T-helper 17 cell (primary cell): ENCODE measurements at regions not wholly inside any gene's neighbourhood (a gene's known extent, or its start where the extent isn't known, plus 50 kb on each side); places are given as distances from the start of the nearest gene placed in this dataset.
"Not testable (repeated sequence)": the region's sequence is repeated elsewhere in the genome, so short reads cannot be mapped to it uniquely, and the experiment has no call there.

Experiments
- ATAC-seq: fragments of 150-1000 bp; cut with Tn5 transposase; 2 replicates; pipeline ENCODE4 v1.10.0; 2021; ENCODE audit warnings: mild to moderate bottlenecking, moderate library complexity
- DNase-seq, 3 donors: peaks; one replicate each; pipeline versions ENCODE4 v3.0.0 to v3.0.0-alpha.2; 2020 to 2021
- H3K9me3 ChIP-seq: one replicate; pipeline ENCODE4 v1.7.0; 2013; ENCODE audit warnings: low read length, mild to moderate bottlenecking; ENCODE audit not compliant: control insufficient read depth, poor library complexity, severe bottlenecking
- H3K27ac Mint-ChIP-seq: one replicate; pipeline ENCODE4 v1.8.0; 2022; ENCODE audit warnings: mild to moderate bottlenecking, moderate library complexity, mixed read lengths
- H3K27me3 Mint-ChIP-seq: one replicate; pipeline ENCODE4 v1.8.0; 2022; ENCODE audit warnings: mixed read lengths
- H3K36me3 Mint-ChIP-seq: one replicate; pipeline ENCODE4 v1.8.0; 2022; ENCODE audit warnings: low read depth, mixed read lengths
- H3K4me1 Mint-ChIP-seq: one replicate; pipeline ENCODE4 v1.8.0; 2022; ENCODE audit warnings: mild to moderate bottlenecking, mixed read lengths
- H3K4me3 Mint-ChIP-seq: one replicate; pipeline ENCODE4 v1.8.0; 2022; ENCODE audit warnings: mild to moderate bottlenecking, moderate library complexity, mixed read lengths

- no peaks in the 10 kb centered on the region for H3K9me3 ChIP-seq
- no peaks in the 10 kb centered on the region for H3K36me3 Mint-ChIP-seq
- DNase-seq (no peak), ATAC-seq (no peak)
- H3K4me3 Mint-ChIP-seq, result no peak overlapping the region
- H3K27ac Mint-ChIP-seq, result no peak overlapping the region
- peaks cover 6% of the 10 kb centered on the region for H3K4me1 Mint-ChIP-seq
- peaks cover 51% of the 10 kb centered on the region for H3K27me3 Mint-ChIP-seq
These were observed 137.2 kb upstream of the WDR1 start for GRCh38 chr4:10253765-10254164.

GRCh38 chr4:10245751-10246150, 129.2 kb upstream of the WDR1 start:
- H3K9me3 ChIP-seq, result no peaks in the 10 kb centered on the region
- Mint-ChIP-seq H3K4me1 (peaks cover 3% of the 10 kb centered on the region), H3K27ac (no peak overlapping the region), H3K4me3 (no peak overlapping the region), H3K36me3 (no peaks in the 10 kb centered on the region), H3K27me3 (peaks cover 16% of the 10 kb centered on the region)
- no peak for DNase-seq
- no peak for ATAC-seq

- no peaks in the 10 kb centered on the region for H3K4me1 Mint-ChIP-seq
- H3K36me3 Mint-ChIP-seq, result no peaks in the 10 kb centered on the region
- H3K27me3 Mint-ChIP-seq, result peaks cover 9% of the 10 kb centered on the region
- no peak overlapping the region for H3K27ac Mint-ChIP-seq
- ATAC-seq, result no peak
- no peak overlapping the region for H3K4me3 Mint-ChIP-seq
- no peaks in the 10 kb centered on the region for H3K9me3 ChIP-seq
- no peak for DNase-seq
These were observed 127.3 kb upstream of the WDR1 start for GRCh38 chr4:10243856-10244255.

- no peak for ATAC-seq
- H3K36me3 Mint-ChIP-seq, result peaks cover 2% of the 10 kb centered on the region
These were observed 124.1 kb upstream of the WDR1 start for GRCh38 chr4:10240691-10241090.

GRCh38 chr4:10239982-10240654, 123.5 kb upstream of the WDR1 start:
- Mint-ChIP-seq H3K27me3 (peaks cover 4% of the 10 kb centered on the region), H3K4me3 (no peak overlapping the region), H3K4me1 (no peaks in the 10 kb centered on the region), H3K36me3 (peaks cover 2% of the 10 kb centered on the region), H3K27ac (no peak overlapping the region)
- ATAC-seq (no peak), DNase-seq (no peak)
- no peaks in the 10 kb centered on the region for H3K9me3 ChIP-seq

More at GRCh38 chr4:10240691-10241090, 124.1 kb upstream of the WDR1 start:
- H3K27me3 Mint-ChIP-seq, result peaks cover 4% of the 10 kb centered on the region
- DNase-seq, result no peak
- H3K4me3 Mint-ChIP-seq, result no peak overlapping the region
- H3K9me3 ChIP-seq, result no peaks in the 10 kb centered on the region
- no peak overlapping the region for H3K27ac Mint-ChIP-seq
- no peaks in the 10 kb centered on the region for H3K4me1 Mint-ChIP-seq

- no peaks in the 10 kb centered on the region for H3K4me1 Mint-ChIP-seq
- no peaks in the 10 kb centered on the region for H3K9me3 ChIP-seq
- peaks cover 14% of the 10 kb centered on the region for H3K27me3 Mint-ChIP-seq
- ATAC-seq, result no peak
- no peak overlapping the region for H3K27ac Mint-ChIP-seq
- H3K36me3 Mint-ChIP-seq, result peaks cover 2% of the 10 kb centered on the region
- DNase-seq, result no peak
- no peak overlapping the region for H3K4me3 Mint-ChIP-seq
These were observed 120.5 kb upstream of the WDR1 start for GRCh38 chr4:10237131-10237530.

GRCh38 chr4:10232114-10232513, 115.5 kb upstream of the WDR1 start:
- H3K9me3 ChIP-seq, result no peaks in the 10 kb centered on the region
- no peak overlapping the region for H3K27ac Mint-ChIP-seq
- H3K4me3 Mint-ChIP-seq, result no peak overlapping the region
- H3K4me1 Mint-ChIP-seq, result no peaks in the 10 kb centered on the region
- ATAC-seq, result no peak
- H3K27me3 Mint-ChIP-seq, result peaks cover 10% of the 10 kb centered on the region
- no peaks in the 10 kb centered on the region for H3K36me3 Mint-ChIP-seq
- DNase-seq, result no peak

- no peaks in the 10 kb centered on the region for H3K4me1 Mint-ChIP-seq
- ATAC-seq, result no peak
- no peaks in the 10 kb centered on the region for H3K36me3 Mint-ChIP-seq
- H3K27ac Mint-ChIP-seq, result no peak overlapping the region
- H3K4me3 Mint-ChIP-seq, result no peak overlapping the region
- H3K9me3 ChIP-seq, result no peaks in the 10 kb centered on the region
- DNase-seq, result no peak
- H3K27me3 Mint-ChIP-seq, result no peaks in the 10 kb centered on the region
These were observed 110.2 kb upstream of the WDR1 start for GRCh38 chr4:10226756-10227155.

GRCh38 chr4:10225096-10225495, 108.5 kb upstream of the WDR1 start:
- Mint-ChIP-seq H3K27me3 (no peaks in the 10 kb centered on the region), H3K4me1 (no peaks in the 10 kb centered on the region), H3K27ac (no peak overlapping the region), H3K36me3 (no peaks in the 10 kb centered on the region), H3K4me3 (no peak overlapping the region)
- DNase-seq, result no peak
- no peak for ATAC-seq
- no peaks in the 10 kb centered on the region for H3K9me3 ChIP-seq

GRCh38 chr4:10223782-10224181, 107.2 kb upstream of the WDR1 start:
- no peak for DNase-seq
- H3K4me1 Mint-ChIP-seq, result no peaks in the 10 kb centered on the region
- no peaks in the 10 kb centered on the region for H3K9me3 ChIP-seq
- H3K27me3 Mint-ChIP-seq, result no peaks in the 10 kb centered on the region
- no peaks in the 10 kb centered on the region for H3K36me3 Mint-ChIP-seq
- no peak for ATAC-seq
- no peak overlapping the region for H3K27ac Mint-ChIP-seq
- no peak overlapping the region for H3K4me3 Mint-ChIP-seq

- not testable (repeated sequence) for H3K9me3 ChIP-seq, ATAC-seq, H3K4me1 Mint-ChIP-seq, H3K27ac Mint-ChIP-seq, H3K36me3 Mint-ChIP-seq, H3K4me3 Mint-ChIP-seq, DNase-seq, H3K27me3 Mint-ChIP-seq
These were observed 96.9 kb upstream of the WDR1 start for GRCh38 chr4:10213481-10213880.

GRCh38 chr4:10212901-10213300, 96.3 kb upstream of the WDR1 start:
- Mint-ChIP-seq H3K4me1 (no peaks in the 10 kb centered on the region), H3K27me3 (peaks cover 5% of the 10 kb centered on the region), H3K27ac (no peak overlapping the region), H3K36me3 (no peaks in the 10 kb centered on the region), H3K4me3 (no peak overlapping the region)
- ATAC-seq, result no peak
- DNase-seq, result no peak
- H3K9me3 ChIP-seq, result no peaks in the 10 kb centered on the region

- H3K27me3 Mint-ChIP-seq, result peaks cover 5% of the 10 kb centered on the region
- no peaks in the 10 kb centered on the region for H3K36me3 Mint-ChIP-seq
- H3K9me3 ChIP-seq, result no peaks in the 10 kb centered on the region
- DNase-seq (no peak), ATAC-seq (no peak)
- H3K4me1 Mint-ChIP-seq, result no peaks in the 10 kb centered on the region
- no peak overlapping the region for H3K4me3 Mint-ChIP-seq
- H3K27ac Mint-ChIP-seq, result no peak overlapping the region
These were observed 95.8 kb upstream of the WDR1 start for GRCh38 chr4:10212400-10212799.

GRCh38 chr4:10207116-10207515, 90.5 kb upstream of the WDR1 start:
- DNase-seq (no peak), ATAC-seq (no peak)
- Mint-ChIP-seq H3K36me3 (no peaks in the 10 kb centered on the region), H3K27me3 (peaks cover 5% of the 10 kb centered on the region), H3K27ac (no peak overlapping the region), H3K4me1 (peaks cover 2% of the 10 kb centered on the region), H3K4me3 (no peak overlapping the region)
- no peaks in the 10 kb centered on the region for H3K9me3 ChIP-seq
